ENCODE measurements at regions not wholly inside any gene's neighbourhood (a gene's known extent, or its start where the extent isn't known, plus 50 kb on each side); places are given as distances from the start of the nearest gene placed in this dataset.

- no peak for ATAC-seq
- H3K27me3 ChIP-seq (ENCODE audit: control insufficient read depth, insufficient read depth, low read length), result peaks cover 12% of the 10 kb centered on the region; the same call in 1 of the 2 replicates
- H3K27ac ChIP-seq (ENCODE audit: low read length), result no peak overlapping the region
- H3K4me3 ChIP-seq (ENCODE audit: low read depth in 2 of 2, low read length in 2 of 2), result no peak overlapping the region
- TF ChIP-seq POLR2AphosphoS5 (IDR thresholded peaks at IDR 0.05; ENCODE audit: low read depth, low read length) (no peak), CTCF (IDR thresholded peaks at IDR 0.05) (no peak), REST (IDR thresholded peaks at IDR 0.05; ENCODE audit: insufficient read depth in 1 of 2, low read depth in 2 of 2, low read length in 1 of 2) (no peak), SIN3A (IDR thresholded peaks at IDR 0.05; ENCODE audit: borderline replicate concordance, insufficient read depth, low read depth, low read length) (no peak), TCF7L2 (IDR thresholded peaks at IDR 0.05; ENCODE audit: low read depth, low read length) (no peak)
- BruUV-seq (replicated peaks), result no TSS peak
- DNase-seq (ENCODE audit: low read depth, low spot score), result no peak
- CTCF ChIA-PET, result no interaction called here
- no peaks in the 10 kb centered on the region for H3K4me1 ChIP-seq (ENCODE audit: control insufficient read depth, insufficient read depth, low read length)
- intact Hi-C loops (cut with micrococcal nuclease; ENCODE audit: unreplicated experiment), result no loop called here
- in situ Hi-C loops (cut with HindIII; ENCODE audit: low pct_unique_long_range_greater_than_20kb, low sequenced_read_pairs), result no loop called here
- H3K36me3 ChIP-seq (ENCODE audit: control insufficient read depth, insufficient read depth, low read length), result no peaks in the 10 kb centered on the region
- POLR2A ChIA-PET, result no interaction called here
- no peaks in the 10 kb centered on the region for H3K9me3 ChIP-seq (ENCODE audit: control insufficient read depth, insufficient read depth, low read depth, low read length)
Observed at GRCh38 chr9:36739373-36740116, 166.8 kb downstream of the MELK start.

- TF ChIP-seq REST (IDR thresholded peaks at IDR 0.05; ENCODE audit: insufficient read depth in 1 of 2, low read depth in 2 of 2, low read length in 1 of 2) (no peak), CTCF (IDR thresholded peaks at IDR 0.05) (no peak), SIN3A (IDR thresholded peaks at IDR 0.05; ENCODE audit: borderline replicate concordance, insufficient read depth, low read depth, low read length) (no peak), POLR2AphosphoS5 (IDR thresholded peaks at IDR 0.05; ENCODE audit: low read depth, low read length) (no peak), TCF7L2 (IDR thresholded peaks at IDR 0.05; ENCODE audit: low read depth, low read length) (no peak)
- no TSS peak for BruUV-seq (replicated peaks)
- H3K36me3 ChIP-seq (ENCODE audit: control insufficient read depth, insufficient read depth, low read length), result no peaks in the 10 kb centered on the region
- POLR2A ChIA-PET, result interaction anchor here (0.5 to 0.6 kb wide), 2 partner anchors 216 to 551 kb away, joined by 3 to 9 read pairs; partner anchors contain the start of gene CLTA
- ATAC-seq (no peak), DNase-seq (ENCODE audit: low read depth, low spot score) (no peak)
- H3K4me3 ChIP-seq (ENCODE audit: low read depth in 2 of 2, low read length in 2 of 2), result no peak overlapping the region
- no peaks in the 10 kb centered on the region for H3K4me1 ChIP-seq (ENCODE audit: control insufficient read depth, insufficient read depth, low read length)
- in situ Hi-C loops (cut with HindIII; ENCODE audit: low pct_unique_long_range_greater_than_20kb, low sequenced_read_pairs), result no loop called here
- intact Hi-C loops (cut with micrococcal nuclease; ENCODE audit: unreplicated experiment), result no loop called here
- no peaks in the 10 kb centered on the region for H3K9me3 ChIP-seq (ENCODE audit: control insufficient read depth, insufficient read depth, low read depth, low read length)
- no peak overlapping the region for H3K27ac ChIP-seq (ENCODE audit: low read length)
- CTCF ChIA-PET, result interaction anchor here (0.7 kb wide), 1 partner anchor 156 kb away, joined by 3 read pairs; no protein-coding TSS in a partner anchor
- peaks cover 17% of the 10 kb centered on the region for H3K27me3 ChIP-seq (ENCODE audit: control insufficient read depth, insufficient read depth, low read length)
Observed at GRCh38 chr9:36742264-36742663, 169.6 kb downstream of the MELK start.
